Mucosa of descending colon (tissue), 3 donors: ENCODE measurements at regions not wholly inside any gene's neighbourhood (a gene's known extent, or its start where the extent isn't known, plus 50 kb on each side); places are given as distances from the start of the nearest gene placed in this dataset.

Experiments
- ATAC-seq: fragments of 200-7000 bp; cut with Tn5 transposase; one replicate; pipeline ENCODE4 v1.9.1; 2020; ENCODE audit warnings: mild to moderate bottlenecking, moderate library complexity
- DNase-seq, 3 donors: peaks; one replicate each; pipeline ENCODE4 v3.0.0-alpha.2; 2020
- H3K36me3 ChIP-seq: fragments of 200-600 bp; one replicate; pipeline ENCODE4 v1.8.0; 2021; ENCODE audit warnings: low read depth, mild to moderate bottlenecking
- H3K4me1 ChIP-seq: fragments of 200-600 bp; one replicate; pipeline ENCODE4 v1.8.0; 2021; ENCODE audit warnings: low read depth, mild to moderate bottlenecking
- H3K4me3 ChIP-seq: fragments of 200-600 bp; one replicate; pipeline ENCODE4 v1.8.0; 2021; ENCODE audit warnings: mild to moderate bottlenecking
- H3K9me3 ChIP-seq: fragments of 200-600 bp; one replicate; pipeline ENCODE4 v1.8.0; 2021; ENCODE audit warnings: mild to moderate bottlenecking
- intact Hi-C, 2 donors: fragments of 100-400 bp; cut with DNase I in 1 of 2; cut with micrococcal nuclease in 1 of 2; formaldehyde crosslinking; loops; one replicate each; pipeline versions ENCODE4 v1.11.0 to v1.11.1; 2022; cut with DNase I, micrococcal nuclease
- TF ChIP-seq, protein P1 (sequence below): fragments of 200-600 bp; IDR thresholded peaks from one replicate; pipeline ENCODE4 v1.8.0; 2022; ENCODE audit warnings: antibody characterized with exemption, mild to moderate bottlenecking
- donor health status: DM: no; HTN: no; CAD: no; lungs with moderate emphysema.
- donor health status: DM: no; HTN: no; CAD: no.
- donor health status: DM: no; HTN: yes; CAD: no.

GRCh38 chr3:25973122-25973521 is 183.2 kb downstream of the OXSM start:
- no peaks in the 10 kb centered on the region for H3K4me1 ChIP-seq
- DNase-seq (no peak), ATAC-seq (no peak)
- TF ChIP-seq, protein P1, sequence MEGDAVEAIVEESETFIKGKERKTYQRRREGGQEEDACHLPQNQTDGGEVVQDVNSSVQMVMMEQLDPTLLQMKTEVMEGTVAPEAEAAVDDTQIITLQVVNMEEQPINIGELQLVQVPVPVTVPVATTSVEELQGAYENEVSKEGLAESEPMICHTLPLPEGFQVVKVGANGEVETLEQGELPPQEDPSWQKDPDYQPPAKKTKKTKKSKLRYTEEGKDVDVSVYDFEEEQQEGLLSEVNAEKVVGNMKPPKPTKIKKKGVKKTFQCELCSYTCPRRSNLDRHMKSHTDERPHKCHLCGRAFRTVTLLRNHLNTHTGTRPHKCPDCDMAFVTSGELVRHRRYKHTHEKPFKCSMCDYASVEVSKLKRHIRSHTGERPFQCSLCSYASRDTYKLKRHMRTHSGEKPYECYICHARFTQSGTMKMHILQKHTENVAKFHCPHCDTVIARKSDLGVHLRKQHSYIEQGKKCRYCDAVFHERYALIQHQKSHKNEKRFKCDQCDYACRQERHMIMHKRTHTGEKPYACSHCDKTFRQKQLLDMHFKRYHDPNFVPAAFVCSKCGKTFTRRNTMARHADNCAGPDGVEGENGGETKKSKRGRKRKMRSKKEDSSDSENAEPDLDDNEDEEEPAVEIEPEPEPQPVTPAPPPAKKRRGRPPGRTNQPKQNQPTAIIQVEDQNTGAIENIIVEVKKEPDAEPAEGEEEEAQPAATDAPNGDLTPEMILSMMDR = no peak
- H3K4me3 ChIP-seq = no peak overlapping the region
- no peaks in the 10 kb centered on the region for H3K9me3 ChIP-seq
- intact Hi-C loops = no loop called here
- no peaks in the 10 kb centered on the region for H3K36me3 ChIP-seq

DNA sequence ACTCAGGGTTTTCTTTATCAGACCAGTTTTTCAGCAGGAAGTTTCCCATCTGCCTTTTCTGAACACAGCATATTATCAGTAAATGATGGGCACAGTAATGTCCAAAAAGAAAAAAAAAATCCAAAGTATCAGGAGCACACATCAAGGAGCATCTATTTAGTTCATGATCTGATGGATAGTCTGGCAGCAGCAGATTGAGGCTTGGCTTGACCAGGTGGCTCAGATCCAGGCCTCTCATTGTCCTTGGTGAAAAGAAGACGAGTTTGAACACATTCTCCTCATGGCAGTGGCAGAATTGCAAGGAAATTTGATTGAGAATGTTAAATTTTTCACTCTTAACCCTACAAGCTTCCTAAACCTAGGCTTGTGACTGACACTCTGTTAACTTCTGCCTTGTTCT is 192.9 kb downstream of the OXSM start:
- H3K36me3 ChIP-seq = no peaks in the 10 kb centered on the region
- TF ChIP-seq, protein P1 = no peak
- DNase-seq (no peak), ATAC-seq (no peak)
- H3K4me3 ChIP-seq = no peak overlapping the region
- H3K9me3 ChIP-seq = no peaks in the 10 kb centered on the region
- intact Hi-C loops = no loop called here
- H3K4me1 ChIP-seq = no peaks in the 10 kb centered on the region

DNA sequence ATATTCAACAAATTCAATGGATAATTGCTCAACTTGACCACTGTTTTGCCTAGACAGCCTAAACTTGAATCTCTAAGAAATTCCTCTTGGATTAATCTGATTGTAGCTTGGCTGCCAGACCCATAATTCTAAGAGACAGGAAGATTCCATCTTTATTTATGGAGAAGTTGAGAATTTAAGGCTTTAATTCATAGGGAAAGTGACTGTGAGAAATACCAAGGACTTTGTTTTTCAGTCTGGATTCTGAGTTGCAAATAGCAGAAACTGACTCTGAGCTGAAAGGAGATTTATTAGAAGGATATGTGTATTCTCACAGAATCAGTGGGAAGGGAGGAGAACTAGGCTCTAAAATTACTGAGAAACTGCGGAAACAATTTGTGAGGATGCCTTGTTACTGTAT is 195.7 kb downstream of the OXSM start:
- H3K4me3 ChIP-seq = no peak overlapping the region
- DNase-seq (no peak), ATAC-seq (no peak)
- H3K36me3 ChIP-seq = no peaks in the 10 kb centered on the region
- intact Hi-C loops = no loop called here
- TF ChIP-seq, protein P1 = no peak
- no peaks in the 10 kb centered on the region for H3K4me1 ChIP-seq
- H3K9me3 ChIP-seq = peaks cover 3% of the 10 kb centered on the region

GRCh38 chr3:25992606-25993005 is 202.7 kb downstream of the OXSM start:
- ATAC-seq = no peak
- intact Hi-C loops = no loop called here

DNA sequence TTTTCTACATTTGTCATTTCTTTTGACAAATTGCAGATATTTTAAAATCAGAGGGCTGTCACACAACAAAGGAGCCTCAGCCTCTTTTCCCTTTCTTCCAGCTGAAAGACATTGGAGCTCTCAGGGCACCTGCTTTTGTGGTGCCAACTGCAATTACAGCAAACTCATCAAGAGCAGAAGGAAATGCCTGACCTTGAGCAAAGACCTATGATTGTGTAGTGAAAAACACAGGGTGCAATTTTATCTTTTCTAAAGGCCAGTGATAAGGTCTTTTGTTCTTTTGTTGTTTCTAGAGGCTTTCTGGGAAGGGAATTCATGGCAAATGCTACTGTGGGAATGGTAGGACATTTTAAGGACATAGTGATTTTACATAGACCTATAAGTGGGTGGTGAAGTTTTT is 214.3 kb downstream of the OXSM start:
- intact Hi-C loops = no loop called here

More at GRCh38 chr3:25992606-25993005, 202.7 kb downstream of the OXSM start:
- TF ChIP-seq, protein P1 = no peak
- H3K36me3 ChIP-seq = no peaks in the 10 kb centered on the region
- DNase-seq = no peak
- no peaks in the 10 kb centered on the region for H3K4me1 ChIP-seq
- H3K9me3 ChIP-seq = peaks cover 29% of the 10 kb centered on the region
- no peak overlapping the region for H3K4me3 ChIP-seq

More for the DNA sequence above, 214.3 kb downstream of the OXSM start:
- Histone ChIP-seq H3K9me3 (peaks cover 23% of the 10 kb centered on the region), H3K4me1 (no peaks in the 10 kb centered on the region), H3K36me3 (no peaks in the 10 kb centered on the region), H3K4me3 (no peak overlapping the region)
- ATAC-seq (no peak), DNase-seq (no peak)
- TF ChIP-seq, protein P1 = no peak
